Natural killer cell (primary cell): ENCODE measurements at regions not wholly inside any gene's neighbourhood (a gene's known extent, or its start where the extent isn't known, plus 50 kb on each side); places are given as distances from the start of the nearest gene placed in this dataset.

Source experiments
- ATAC-seq, 3 donors: fragments of 150-1000 bp in 2 of 3; fragments of 200-7000 bp in 1 of 3; cut with Tn5 transposase; 1 replicate in 1 of 3; 2 replicates in 2 of 3; pipeline ENCODE4 v1.10.0; 2021; ENCODE audit warnings: mild to moderate bottlenecking in 2 of 3, moderate library complexity in 2 of 3
- DNase-seq, 2 donors: peaks; one replicate each; pipeline versions ENCODE4 v3.0.0 to v3.0.0-alpha.2; 2013 to 2021; ENCODE audit warnings: mixed read lengths in 1 of 2
- H3K27ac ChIP-seq: one replicate; pipeline ENCODE4 v1.5.1; 2013; ENCODE audit warnings: mild to moderate bottlenecking, low read length
- H3K27me3 ChIP-seq: one replicate; pipeline ENCODE4 v1.6.1; 2013; ENCODE audit warnings: low read length; ENCODE audit not compliant: control insufficient read depth, insufficient read depth
- H3K36me3 ChIP-seq: one replicate; pipeline ENCODE4 v1.6.1; 2013; ENCODE audit warnings: low read length; ENCODE audit not compliant: control insufficient read depth, insufficient read depth
- H3K4me1 ChIP-seq: one replicate; pipeline ENCODE4 v1.6.1; 2013; ENCODE audit warnings: low read length; ENCODE audit not compliant: control insufficient read depth, insufficient read depth
- H3K4me3 ChIP-seq: one replicate; pipeline ENCODE4 v1.5.1; 2013; ENCODE audit warnings: low read length
- H3K9me3 ChIP-seq: one replicate; pipeline ENCODE4 v1.6.1; 2013; ENCODE audit warnings: low read length; ENCODE audit not compliant: control insufficient read depth, insufficient read depth
- H3K27ac Mint-ChIP-seq, 2 donors: one replicate each; pipeline ENCODE4 v1.8.0; 2022; ENCODE audit warnings: mild to moderate bottlenecking in 2 of 2, mixed read lengths in 2 of 2, moderate library complexity in 1 of 2
- H3K27me3 Mint-ChIP-seq, 2 donors: one replicate each; pipeline ENCODE4 v1.8.0; 2022; ENCODE audit warnings: low read depth in 2 of 2, mixed read lengths in 2 of 2
- H3K36me3 Mint-ChIP-seq: one replicate; pipeline ENCODE4 v1.8.0; 2022; ENCODE audit warnings: mixed read lengths
- H3K4me1 Mint-ChIP-seq, 2 donors: one replicate each; pipeline ENCODE4 v1.8.0; 2022; ENCODE audit warnings: mixed read lengths in 2 of 2
- H3K4me3 Mint-ChIP-seq: one replicate; pipeline ENCODE4 v1.8.0; 2022; ENCODE audit warnings: mild to moderate bottlenecking, moderate library complexity, mixed read lengths
- H3K9me3 Mint-ChIP-seq, 2 donors: one replicate each; pipeline ENCODE4 v1.8.0; 2022; ENCODE audit warnings: mixed read lengths in 2 of 2
- CTCF ChIP-seq: fragments of 200-600 bp; IDR thresholded peaks from one replicate; pipeline ENCODE4 v1.8.0; 2022; ENCODE audit warnings: antibody characterized with exemption
- WGBS: methylation state at CpG from one replicate; pipeline ENCODE4 v1.1.7; 2013; ENCODE audit warnings: missing lambda C conversion rate; ENCODE audit not compliant: insufficient coverage; 5-methylcytosine and 5-hydroxymethylcytosine counted together
- intact Hi-C: fragments of 100-400 bp; cut with micrococcal nuclease; formaldehyde crosslinking; loops from one replicate; pipeline ENCODE4 v1.14.2; 2022

GRCh38 chr15:94934440-94934839 lies 703.1 kb downstream of the MCTP2 start:
- intact Hi-C loops, result no loop called here
- H3K36me3 Mint-ChIP-seq, result no peaks in the 10 kb centered on the region

GRCh38 chr15:94937242-94937641 lies 705.9 kb downstream of the MCTP2 start:
- H3K27me3 ChIP-seq, result no peaks in the 10 kb centered on the region
- Mint-ChIP-seq H3K27ac (no peak overlapping the region), H3K4me3 (no peak overlapping the region), H3K4me1 (no peaks in the 10 kb centered on the region), H3K36me3 (no peaks in the 10 kb centered on the region), H3K27me3 (no peaks in the 10 kb centered on the region), H3K9me3 (no peaks in the 10 kb centered on the region)
- no peaks in the 10 kb centered on the region for H3K4me1 ChIP-seq
- H3K9me3 ChIP-seq, result peaks cover 4% of the 10 kb centered on the region
- DNase-seq (no peak), ATAC-seq (no peak)
- H3K36me3 ChIP-seq, result no peaks in the 10 kb centered on the region
- H3K27ac ChIP-seq, result no peak overlapping the region
- H3K4me3 ChIP-seq, result no peak overlapping the region
- TF ChIP-seq CTCF, result no peak
- intact Hi-C loops, result no loop called here
- WGBS, result 100% methylated on average over 1 of the region's 2 CpGs

More at GRCh38 chr15:94934440-94934839, 703.1 kb downstream of the MCTP2 start:
- TF ChIP-seq CTCF, result no peak
- Histone ChIP-seq H3K27ac (no peak overlapping the region), H3K4me3 (no peak overlapping the region), H3K9me3 (peaks cover 4% of the 10 kb centered on the region), H3K36me3 (no peaks in the 10 kb centered on the region), H3K4me1 (no peaks in the 10 kb centered on the region), H3K27me3 (no peaks in the 10 kb centered on the region)
- Mint-ChIP-seq H3K27me3 (peaks cover 0 to 5% of the 10 kb centered on the region in 2 donors), H3K27ac (no peak overlapping the region), H3K9me3 (no peaks in the 10 kb centered on the region), H3K4me3 (no peak overlapping the region), H3K4me1 (no peaks in the 10 kb centered on the region)
- DNase-seq, result no peak
- WGBS, result 88% methylated on average over 3 of the region's 3 CpGs
- no peak for ATAC-seq

- no peaks in the 10 kb centered on the region for H3K4me1 Mint-ChIP-seq
- no peak for TF ChIP-seq CTCF
- no peaks in the 10 kb centered on the region for H3K9me3 ChIP-seq
- H3K9me3 Mint-ChIP-seq, result peaks cover 2% of the 10 kb centered on the region in 2 donors
- H3K4me3 Mint-ChIP-seq, result no peak overlapping the region
- no peaks in the 10 kb centered on the region for H3K36me3 Mint-ChIP-seq
- no peak overlapping the region for H3K27ac Mint-ChIP-seq
- no peaks in the 10 kb centered on the region for H3K4me1 ChIP-seq
- H3K36me3 ChIP-seq, result no peaks in the 10 kb centered on the region
- intact Hi-C loops, result no loop called here
- no peaks in the 10 kb centered on the region for H3K27me3 Mint-ChIP-seq
- H3K27me3 ChIP-seq, result no peaks in the 10 kb centered on the region
- no peak overlapping the region for H3K27ac ChIP-seq
- no peak for DNase-seq
- H3K4me3 ChIP-seq, result no peak overlapping the region
- no peak for ATAC-seq
Observed at GRCh38 chr15:94943888-94944287, 712.5 kb downstream of the MCTP2 start.

GRCh38 chr15:94951538-94951937 lies 720.2 kb downstream of the MCTP2 start:
- no peaks in the 10 kb centered on the region for H3K27me3 Mint-ChIP-seq
- Histone ChIP-seq H3K9me3 (peaks cover under 1% of the 10 kb centered on the region), H3K4me1 (no peaks in the 10 kb centered on the region), H3K36me3 (no peaks in the 10 kb centered on the region), H3K27me3 (no peaks in the 10 kb centered on the region), H3K27ac (no peak overlapping the region), H3K4me3 (no peak overlapping the region)
- intact Hi-C loops, result no loop called here
- no peak overlapping the region for H3K4me3 Mint-ChIP-seq
- 92% methylated on average over 2 of the region's 2 CpGs for WGBS
- TF ChIP-seq CTCF, result no peak
- no peak overlapping the region for H3K27ac Mint-ChIP-seq
- ATAC-seq (no peak), DNase-seq (no peak)
- no peaks in the 10 kb centered on the region for H3K4me1 Mint-ChIP-seq
- no peaks in the 10 kb centered on the region for H3K36me3 Mint-ChIP-seq
- H3K9me3 Mint-ChIP-seq, result peaks cover 2 to 9% of the 10 kb centered on the region in 2 donors
